AG20443 (cell line): ENCODE measurements at regions not wholly inside any gene's neighbourhood (a gene's known extent, or its start where the extent isn't known, plus 50 kb on each side); places are given as distances from the start of the nearest gene placed in this dataset.
A peak's percentile ranks its signal among the peaks of the same experiment; 100 is the strongest.

Source experiments
- DNase-seq: peaks from one replicate; pipeline ENCODE4 v3.0.0; 2012; ENCODE audit warnings: low spot score, mixed read lengths

GRCh38 chr13:102993348-102993747 lies 72.9 kb downstream of the SLC10A2 start:
- DNase-seq = no peak

GRCh38 chr13:102984210-102984609 lies 82.0 kb downstream of the SLC10A2 start:
- DNase-seq = no peak

GRCh38 chr13:102983496-102983895 lies 82.7 kb downstream of the SLC10A2 start:
- peak; percentile 17 for DNase-seq

GRCh38 chr13:102980331-102980982 lies 85.8 kb downstream of the SLC10A2 start:
- DNase-seq = no peak

- DNase-seq = peak; percentile 40
Observed at GRCh38 chr13:102978168-102978567, 88.0 kb downstream of the SLC10A2 start.

GRCh38 chr13:102977471-102977870 lies 88.7 kb downstream of the SLC10A2 start:
- DNase-seq = no peak

GRCh38 chr13:102974317-102975087 lies 91.7 kb downstream of the SLC10A2 start:
- DNase-seq = no peak

- no peak for DNase-seq
Observed at GRCh38 chr13:102972191-102972590, 94.0 kb downstream of the SLC10A2 start.

- DNase-seq = no peak
Observed at GRCh38 chr13:102970542-102970941, 95.7 kb downstream of the SLC10A2 start.

- DNase-seq = no peak
Observed at GRCh38 chr13:102968572-102969228, 97.5 kb downstream of the SLC10A2 start.

GRCh38 chr13:102965802-102966201 lies 100.4 kb downstream of the SLC10A2 start:
- no peak for DNase-seq

- DNase-seq = no peak
Observed at GRCh38 chr13:102962430-102962829, 103.8 kb downstream of the SLC10A2 start.

- DNase-seq = no peak
Observed at GRCh38 chr13:102960959-102961358, 105.3 kb downstream of the SLC10A2 start.

GRCh38 chr13:102956449-102956848 lies 109.8 kb downstream of the SLC10A2 start:
- no peak for DNase-seq

GRCh38 chr13:102954350-102954749 lies 108.5 kb downstream of the ERCC5 start:
- no peak for DNase-seq

GRCh38 chr13:102951808-102952207 lies 106.0 kb downstream of the ERCC5 start:
- DNase-seq = no peak

- DNase-seq = no peak
Observed at GRCh38 chr13:102947745-102948405, 102.0 kb downstream of the ERCC5 start.

GRCh38 chr13:102945886-102946285 lies 100.1 kb downstream of the ERCC5 start:
- no peak for DNase-seq

- no peak for DNase-seq
Observed at GRCh38 chr13:102945324-102945815, 99.5 kb downstream of the ERCC5 start.

GRCh38 chr13:102944821-102945220 lies 99.0 kb downstream of the ERCC5 start:
- DNase-seq = no peak

GRCh38 chr13:102940770-102941169 lies 94.9 kb downstream of the ERCC5 start:
- DNase-seq = no peak

GRCh38 chr13:102940143-102940542 lies 94.3 kb downstream of the ERCC5 start:
- no peak for DNase-seq
